ENCODE measurements at regions not wholly inside any gene's neighbourhood (a gene's known extent, or its start where the extent isn't known, plus 50 kb on each side); places are given as distances from the start of the nearest gene placed in this dataset.

DNA sequence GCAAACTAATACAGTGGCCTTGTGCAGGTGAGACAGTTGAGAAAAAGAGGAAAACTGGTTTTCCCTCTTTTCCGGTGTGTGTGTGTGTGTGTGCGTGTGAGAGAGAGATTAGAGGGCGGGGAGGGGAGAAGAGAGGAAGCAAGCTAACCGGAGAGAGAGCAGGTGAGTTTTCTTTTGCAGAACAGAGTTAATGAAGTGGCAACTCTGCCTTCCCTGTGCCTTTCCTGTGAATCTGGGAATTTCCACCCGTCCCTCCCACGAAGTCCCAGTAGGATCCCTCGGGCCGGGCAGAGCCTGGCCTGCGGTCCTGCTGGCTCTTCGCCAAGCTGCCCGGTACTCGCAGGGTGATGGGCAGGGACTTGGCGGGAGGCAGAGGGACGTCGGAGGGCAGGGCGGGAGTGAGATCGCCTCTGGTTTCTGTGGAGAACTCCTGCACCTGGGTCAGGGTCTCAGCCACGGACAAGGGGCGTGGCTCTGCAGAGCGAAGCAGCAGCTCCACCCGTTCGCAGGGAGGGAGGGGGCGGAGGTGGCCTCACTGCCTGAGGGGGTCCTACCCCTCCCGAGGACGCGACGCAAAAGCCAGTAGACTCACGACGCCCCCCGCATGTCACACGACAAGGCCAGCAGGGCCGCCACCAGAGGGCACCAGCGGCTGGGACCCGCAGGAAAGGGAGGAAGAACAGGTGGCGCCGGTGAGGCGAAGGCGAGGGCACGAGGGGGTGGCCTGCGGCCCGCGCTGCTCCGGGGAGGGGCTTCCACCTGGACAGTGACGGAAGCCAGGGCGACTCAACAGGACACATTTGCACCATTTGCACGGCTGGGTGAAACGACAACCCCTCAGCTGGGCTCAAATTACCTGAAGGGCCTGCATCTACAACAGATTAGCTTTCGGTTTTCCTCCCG, 51.2 kb upstream of the RNF182 start:
- TF ChIP-seq POLR2AphosphoS5 (IDR thresholded peaks at IDR 0.05) (no peak), EP300 (IDR thresholded peaks at IDR 0.05) (no peak)

Data from gastroesophageal sphincter (tissue), 2 donors.